ENCODE measurements at regions not wholly inside any gene's neighbourhood (a gene's known extent, or its start where the extent isn't known, plus 50 kb on each side); places are given as distances from the start of the nearest gene placed in this dataset.

- Histone ChIP-seq H2AK5ac (ENCODE audit: low read depth, low read length) (no peak overlapping the region), H3K79me1 (ENCODE audit: low read depth, low read length) (no peaks in the 10 kb centered on the region), H3K27me3 (replicated peaks in 1 of 4; ENCODE audit: control insufficient read depth in 3 of 4, extremely low read depth in 1 of 4, insufficient read depth in 3 of 4, low read length in 3 of 4) (no peaks in the 10 kb centered on the region), H2BK5ac (ENCODE audit: low read depth, low read length) (no peak overlapping the region), H3K36me3 (ENCODE audit: control insufficient read depth in 2 of 4, insufficient read depth in 4 of 4, low read length in 3 of 4) (no peaks in the 10 kb centered on the region), H3K14ac (ENCODE audit: insufficient read length) (no peak overlapping the region), H2BK15ac (ENCODE audit: low read length) (no peak overlapping the region), H3K56ac (replicated peaks; ENCODE audit: insufficient read length, low read depth, low read length) (no peak overlapping the region), H3K23ac (ENCODE audit: insufficient read length) (no peak overlapping the region), H4K5ac (ENCODE audit: insufficient read length, low read depth, low read length) (no peak overlapping the region), H4K20me1 (replicated peaks in 1 of 2; ENCODE audit: control insufficient read depth in 1 of 2, insufficient read depth in 2 of 2, low read length in 2 of 2) (no peaks in the 10 kb centered on the region), H3K18ac (ENCODE audit: extremely low read depth, low read length) (no peak overlapping the region), H2AFZ (ENCODE audit: low read length) (peak overlapping the region; percentile 49; the same call in 1 of the 2 replicates), H2BK120ac (replicated peaks; ENCODE audit: low read depth, low read length) (no peak overlapping the region), H3K9ac (replicated peaks in 1 of 4; ENCODE audit: extremely low read depth in 1 of 4, low read depth in 3 of 4, low read length in 3 of 4) (no peak overlapping the region), H3K79me2 (ENCODE audit: control insufficient read depth in 1 of 2, insufficient read depth in 2 of 2, low read length in 2 of 2) (no peaks in the 10 kb centered on the region), H3K23me2 (ENCODE audit: low read depth, low read length) (no peaks in the 10 kb centered on the region), H3K4me3 (ENCODE audit: extremely low read depth in 1 of 4, insufficient read depth in 2 of 4, low read depth in 3 of 4, low read length in 4 of 4) (no peak overlapping the region), H3K9me3 (ENCODE audit: insufficient read depth in 2 of 2, low read depth in 1 of 2, low read length in 1 of 2) (no peaks in the 10 kb centered on the region), H4K8ac (ENCODE audit: extremely low read depth, insufficient read depth, low read length) (no peak overlapping the region), H4K91ac (replicated peaks; ENCODE audit: insufficient read length, low read length) (no peak overlapping the region), H3K4ac (replicated peaks; ENCODE audit: insufficient read length, low read depth, low read length) (no peak overlapping the region), H3K4me1 (replicated peaks in 1 of 4; ENCODE audit: control insufficient read depth in 3 of 4, insufficient read depth in 4 of 4, low read length in 3 of 4) (peaks cover 0 to 2% (median under 1%) of the 10 kb centered on the region in 4 experiments; a peak in 3 of 7 replicates), H2BK12ac (ENCODE audit: low read depth, low read length) (no peak overlapping the region), H3K27ac (ENCODE audit: low read depth, low read length) (no peak overlapping the region), H3K4me2 (ENCODE audit: insufficient read depth in 1 of 2, low read depth in 2 of 2, low read length in 2 of 2) (no peak overlapping the region), H2BK20ac (ENCODE audit: low read length) (no peak overlapping the region)
- FAIRE-seq (no peak), DNase-seq (ENCODE audit: low read depth in 1 of 2, low spot score in 2 of 2) (no peak)
- POLR2A ChIA-PET (ENCODE audit: partially characterized antibody), result no interaction called here
- CTCF ChIA-PET (ENCODE audit: partially characterized antibody), result no interaction called here
- WGBS, 2 experiments (ENCODE audit: extremely low coverage in 1 of 2, insufficient coverage in 1 of 2, insufficient read length in 1 of 2, insufficient replicate concordance in 2 of 2, low coverage in 1 of 2, low lambda C conversion rate in 2 of 2, missing lambda C conversion rate in 1 of 2), result 84% methylated on average over 3 of the region's 3 CpGs; no CpG with 5 or more reads in 1 of the 2 experiments
- TF ChIP-seq POLR2AphosphoS5 (IDR thresholded peaks at IDR 0.05; ENCODE audit: low read depth, low read length) (no peak), CBX5 (IDR thresholded peaks at IDR 0.05; ENCODE audit: low read depth, low read length) (no peak), TEAD4 (IDR thresholded peaks at IDR 0.05; ENCODE audit: low read depth, low read length) (no peak), HDAC2 (IDR thresholded peaks at IDR 0.05; ENCODE audit: borderline replicate concordance in 1 of 2, low read depth in 2 of 2, low read length in 2 of 2) (no peak), TAF1 (IDR thresholded peaks at IDR 0.05; ENCODE audit: low read depth, low read length) (no peak), TBP (IDR thresholded peaks at IDR 0.05; ENCODE audit: low read depth, low read length) (no peak), BACH1 (IDR thresholded peaks at IDR 0.05; ENCODE audit: low read length) (no peak), KDM1A (IDR thresholded peaks at IDR 0.05; ENCODE audit: borderline replicate concordance, low read length) (no peak)
These were observed 232.0 kb downstream of the LACC1 start for GRCh38 chr13:44111701-44112100.
